Thyroid gland (tissue), 4 donors: ENCODE measurements at regions not wholly inside any gene's neighbourhood (a gene's known extent, or its start where the extent isn't known, plus 50 kb on each side); places are given as distances from the start of the nearest gene placed in this dataset.

Experiments used
- DNase-seq, 2 donors: peaks; one replicate each; pipeline ENCODE4 v3.0.0-alpha.2; 2019
- H3K27ac ChIP-seq, 3 donors: fragments of 200-600 bp; sonication (generic); 1 replicate in 2 of 3; 2 replicates in 1 of 3; pipeline ENCODE4 v1.5.1; 2016 to 2019; ENCODE audit warnings: mild to moderate bottlenecking in 1 of 3, moderate library complexity in 1 of 3
- H3K27me3 ChIP-seq: fragments of 200-600 bp; sonication (generic); one replicate; pipeline ENCODE4 v1.5.1; 2019
- H3K36me3 ChIP-seq, 2 donors: fragments of 200-600 bp; sonication (generic); one replicate each; pipeline ENCODE4 v1.5.1; 2016 to 2019
- H3K4me1 ChIP-seq, 2 donors: fragments of 200-600 bp; sonication (generic); one replicate each; pipeline ENCODE4 v1.5.1; 2017 to 2019
- H3K4me3 ChIP-seq, 3 donors: fragments of 200-600 bp; sonication (generic); replicated peaks in 1 of 3; 1 replicate in 2 of 3; 2 replicates in 1 of 3; pipeline ENCODE4 v1.5.1; 2016; ENCODE audit warnings: mild to moderate bottlenecking in 1 of 3
- H3K9me3 ChIP-seq: fragments of 200-600 bp; sonication (generic); one replicate; pipeline ENCODE4 v1.5.1; 2017
- POLR2A ChIP-seq, 2 donors: fragments of 450-650 bp; IDR thresholded peaks; one replicate each; pipeline ENCODE4 v1.6.1; 2017; ENCODE audit warnings: antibody characterized with exemption in 2 of 2, mild to moderate bottlenecking in 2 of 2, moderate library complexity in 1 of 2
- WGBS, 2 donors: methylation state at CpG; one replicate each; pipeline ENCODE4 v1.1.5; 2017; 5-methylcytosine and 5-hydroxymethylcytosine counted together
- intact Hi-C: fragments of 100-400 bp; cut with DNase I; formaldehyde crosslinking; loops from one replicate; pipeline ENCODE4 v1.15.1; 2023
- TF ChIP-seq, protein P1 (sequence below), 6 experiments: fragments of 200-600 bp in 3 of 6; fragments of 450-650 bp in 3 of 6; sonication (generic) in 3 of 6; IDR thresholded peaks; one replicate each; pipeline ENCODE4 v1.5.1; 2016 to 2019; ENCODE audit warnings: antibody characterized with exemption in 6 of 6, mild to moderate bottlenecking in 2 of 6, inconsistent platforms in 1 of 6, moderate library complexity in 1 of 6

DNA sequence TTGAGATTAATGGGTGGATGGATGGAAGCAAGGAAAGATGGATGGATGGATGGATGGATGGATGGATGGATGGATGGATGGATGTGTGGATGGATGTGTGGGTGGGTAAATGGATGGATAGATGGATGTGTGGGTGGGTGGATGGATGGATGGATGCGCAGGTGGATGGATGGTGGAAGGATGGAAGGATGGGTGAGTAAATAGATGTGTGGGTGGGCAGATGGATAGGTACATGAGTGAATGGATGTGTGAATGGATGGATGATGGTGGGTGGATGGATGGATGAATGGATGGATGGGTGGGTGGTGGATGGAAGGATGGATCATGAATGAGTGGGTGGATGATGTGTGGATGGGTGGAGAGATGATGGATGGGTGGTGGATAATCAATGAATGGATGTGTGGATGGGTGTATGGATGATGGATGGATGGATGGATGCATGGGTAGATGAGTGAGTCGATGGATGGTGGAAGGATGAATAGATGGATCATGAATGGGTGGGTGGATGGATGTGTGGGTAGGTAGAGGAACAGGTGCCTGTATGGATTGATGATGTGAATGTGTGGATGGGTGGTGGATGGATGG is 375.2 kb downstream of the BRD1 start:
- WGBS, 2 donors: 96 to 98% methylated on average over 2 of the region's 2 CpGs
- no peaks in the 10 kb centered on the region for H3K27me3 ChIP-seq
- no peaks in the 10 kb centered on the region for H3K4me1 ChIP-seq
- no peak for DNase-seq
- no peaks in the 10 kb centered on the region for H3K9me3 ChIP-seq
- H3K4me3 ChIP-seq: no peak overlapping the region
- H3K36me3 ChIP-seq: no peaks in the 10 kb centered on the region
- TF ChIP-seq POLR2A (IDR thresholded peaks at IDR 0.05): no peak
- TF ChIP-seq, protein P1, sequence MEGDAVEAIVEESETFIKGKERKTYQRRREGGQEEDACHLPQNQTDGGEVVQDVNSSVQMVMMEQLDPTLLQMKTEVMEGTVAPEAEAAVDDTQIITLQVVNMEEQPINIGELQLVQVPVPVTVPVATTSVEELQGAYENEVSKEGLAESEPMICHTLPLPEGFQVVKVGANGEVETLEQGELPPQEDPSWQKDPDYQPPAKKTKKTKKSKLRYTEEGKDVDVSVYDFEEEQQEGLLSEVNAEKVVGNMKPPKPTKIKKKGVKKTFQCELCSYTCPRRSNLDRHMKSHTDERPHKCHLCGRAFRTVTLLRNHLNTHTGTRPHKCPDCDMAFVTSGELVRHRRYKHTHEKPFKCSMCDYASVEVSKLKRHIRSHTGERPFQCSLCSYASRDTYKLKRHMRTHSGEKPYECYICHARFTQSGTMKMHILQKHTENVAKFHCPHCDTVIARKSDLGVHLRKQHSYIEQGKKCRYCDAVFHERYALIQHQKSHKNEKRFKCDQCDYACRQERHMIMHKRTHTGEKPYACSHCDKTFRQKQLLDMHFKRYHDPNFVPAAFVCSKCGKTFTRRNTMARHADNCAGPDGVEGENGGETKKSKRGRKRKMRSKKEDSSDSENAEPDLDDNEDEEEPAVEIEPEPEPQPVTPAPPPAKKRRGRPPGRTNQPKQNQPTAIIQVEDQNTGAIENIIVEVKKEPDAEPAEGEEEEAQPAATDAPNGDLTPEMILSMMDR (IDR thresholded peaks at IDR 0.05): no peak
- no peak overlapping the region for H3K27ac ChIP-seq
- intact Hi-C loops: no loop called here

GRCh38 chr22:49451070-49451840 is 376.4 kb downstream of the BRD1 start:
- Histone ChIP-seq H3K36me3 (no peaks in the 10 kb centered on the region), H3K27me3 (no peaks in the 10 kb centered on the region)

GRCh38 chr22:49450498-49450897 is 377.2 kb downstream of the BRD1 start:
- 19 to 25% methylated on average over 9 of the region's 9 CpGs for WGBS, 2 donors
- Histone ChIP-seq H3K27me3 (no peaks in the 10 kb centered on the region), H3K27ac (no peak overlapping the region), H3K36me3 (no peaks in the 10 kb centered on the region), H3K4me1 (no peaks in the 10 kb centered on the region), H3K4me3 (no peak overlapping the region), H3K9me3 (no peaks in the 10 kb centered on the region)
- intact Hi-C loops: no loop called here
- TF ChIP-seq POLR2A (IDR thresholded peaks at IDR 0.05): no peak
- TF ChIP-seq, protein P1 (IDR thresholded peaks at IDR 0.05): no peak
- DNase-seq: no peak

More at GRCh38 chr22:49451070-49451840, 376.4 kb downstream of the BRD1 start:
- no peak overlapping the region for H3K27ac ChIP-seq
- no peak for DNase-seq
- no peak overlapping the region for H3K4me3 ChIP-seq
- intact Hi-C loops: no loop called here
- H3K9me3 ChIP-seq: no peaks in the 10 kb centered on the region
- no peaks in the 10 kb centered on the region for H3K4me1 ChIP-seq
- 59 to 76% methylated on average over 17 of the region's 17 CpGs for WGBS, 2 donors
- TF ChIP-seq POLR2A (IDR thresholded peaks at IDR 0.05): no peak
- TF ChIP-seq, protein P1 (IDR thresholded peaks at IDR 0.05): no peak

DNA sequence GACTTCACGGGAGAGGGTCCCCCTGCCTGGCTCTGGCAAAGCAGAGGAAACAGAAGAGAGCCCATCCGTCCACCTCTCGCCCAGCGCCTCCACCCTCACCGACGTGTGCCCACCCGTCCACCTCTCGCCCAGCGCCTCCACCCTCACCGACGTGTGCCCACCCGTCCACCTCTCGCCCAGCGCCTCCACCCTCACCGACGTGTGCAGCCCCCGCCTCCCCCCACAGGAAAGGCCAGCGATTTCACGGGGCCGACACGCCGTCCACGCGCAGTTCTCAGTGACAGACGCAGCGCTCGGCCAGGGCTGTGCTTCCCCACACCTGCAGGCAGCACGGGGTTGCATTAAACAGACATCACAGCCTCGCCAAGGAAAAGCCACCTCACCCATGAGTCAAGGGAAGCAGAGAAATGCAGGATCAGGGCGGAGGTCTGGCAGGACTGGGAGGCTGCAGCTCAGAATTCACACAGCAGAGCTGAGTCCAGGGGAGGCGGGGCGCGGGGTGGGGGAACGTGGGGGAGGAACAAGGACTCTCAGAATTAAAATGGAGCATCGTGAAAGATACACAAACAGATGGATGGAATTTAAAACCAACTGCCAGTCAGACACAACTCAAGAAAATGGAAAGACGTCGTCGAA is 377.7 kb downstream of the BRD1 start:
- 21 to 40% methylated on average over 26 to 35 of the region's 38 CpGs for WGBS, 2 donors
- TF ChIP-seq, protein P1 (IDR thresholded peaks at IDR 0.05): no peak
- TF ChIP-seq POLR2A (IDR thresholded peaks at IDR 0.05): no peak
- H3K27me3 ChIP-seq: no peaks in the 10 kb centered on the region

DNA sequence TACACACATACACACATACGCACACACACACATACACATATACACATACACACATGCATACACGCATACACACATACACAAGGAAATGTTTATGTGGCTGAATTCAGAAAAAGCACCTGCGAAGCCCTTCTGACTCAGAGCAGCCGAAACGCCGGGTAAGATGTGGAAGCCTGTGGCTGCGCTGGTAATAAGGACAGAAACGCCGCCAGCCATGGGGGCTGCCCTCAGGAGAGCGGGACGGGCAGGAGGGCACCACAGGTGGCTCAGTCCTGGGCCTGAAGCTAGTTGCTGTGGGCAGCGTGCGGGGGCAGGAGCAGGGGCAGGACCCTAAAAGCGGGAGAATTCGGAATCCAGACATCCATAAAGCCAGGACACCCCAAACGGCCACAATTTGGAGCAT is 378.3 kb downstream of the BRD1 start:
- Histone ChIP-seq H3K4me3 (no peak overlapping the region), H3K36me3 (no peaks in the 10 kb centered on the region), H3K9me3 (no peaks in the 10 kb centered on the region), H3K4me1 (no peaks in the 10 kb centered on the region), H3K27ac (no peak overlapping the region), H3K27me3 (no peaks in the 10 kb centered on the region)
- no peak for DNase-seq
- intact Hi-C loops: no loop called here
- WGBS, 2 donors: 68 to 77% methylated on average over 16 of the region's 16 CpGs
- TF ChIP-seq, protein P1 (IDR thresholded peaks at IDR 0.05): no peak
- TF ChIP-seq POLR2A (IDR thresholded peaks at IDR 0.05): no peak

More for the DNA sequence above, 377.7 kb downstream of the BRD1 start:
- intact Hi-C loops: no loop called here
- Histone ChIP-seq H3K9me3 (no peaks in the 10 kb centered on the region), H3K4me3 (no peak overlapping the region), H3K27ac (no peak overlapping the region), H3K4me1 (no peaks in the 10 kb centered on the region), H3K36me3 (no peaks in the 10 kb centered on the region)
- no peak for DNase-seq
